HEK293 (cell line): ENCODE measurements at regions not wholly inside any gene's neighbourhood (a gene's known extent, or its start where the extent isn't known, plus 50 kb on each side); places are given as distances from the start of the nearest gene placed in this dataset.

Source experiments
- BCL11A ChIP-seq: fragments of 450-650 bp; formaldehyde crosslinking; IDR thresholded peaks from 2 replicates; pipeline ENCODE4 v1.5.1; 2016; ENCODE audit warnings: low read depth, missing biosample characterization, missing genetic modification characterization
- CTCF ChIP-seq: fragments of 450-650 bp; formaldehyde crosslinking; IDR thresholded peaks from 2 replicates; pipeline ENCODE4 v1.5.1; 2016; ENCODE audit warnings: missing biosample characterization, missing genetic modification characterization
- HOXA7 ChIP-seq: sonication (generic); formaldehyde crosslinking; IDR thresholded peaks from 2 replicates; pipeline ENCODE4 v1.8.1; 2022; ENCODE audit warnings: missing genetic modification reagents, borderline replicate concordance
- ZBTB20 ChIP-seq: fragments of 450-650 bp; formaldehyde crosslinking; IDR thresholded peaks from 2 replicates; pipeline ENCODE4 v1.5.1; 2016; ENCODE audit warnings: missing biosample characterization, missing genetic modification characterization
- ZBTB8A ChIP-seq: fragments of 450-650 bp; formaldehyde crosslinking; IDR thresholded peaks from 2 replicates; pipeline ENCODE4 v1.5.1; 2016; ENCODE audit warnings: missing biosample characterization, missing genetic modification characterization
- ZNF24 ChIP-seq: fragments of 450-650 bp; formaldehyde crosslinking; IDR thresholded peaks from 2 replicates; pipeline ENCODE4 v1.5.1; 2016; ENCODE audit warnings: missing biosample characterization, missing genetic modification characterization
- ZNF560 ChIP-seq: fragments of 450-650 bp; formaldehyde crosslinking; IDR thresholded peaks from 2 replicates; pipeline ENCODE4 v1.5.1; 2017; ENCODE audit warnings: missing biosample characterization, missing genetic modification characterization, borderline replicate concordance
- ZNF645 ChIP-seq: fragments of 450-650 bp; formaldehyde crosslinking; IDR thresholded peaks from 2 replicates; pipeline ENCODE4; 2016; ENCODE audit warnings: missing biosample characterization, missing genetic modification characterization
- ZNF76 ChIP-seq: fragments of 450-650 bp; formaldehyde crosslinking; IDR thresholded peaks from 2 replicates; pipeline ENCODE4; 2016; ENCODE audit warnings: low read depth, missing biosample characterization, missing genetic modification characterization, borderline replicate concordance
- ZNF776 ChIP-seq: fragments of 450-650 bp; formaldehyde crosslinking; IDR thresholded peaks from 2 replicates; pipeline ENCODE4 v1.5.0; 2017; ENCODE audit warnings: missing biosample characterization, missing genetic modification characterization, borderline replicate concordance
- ZNF777 ChIP-seq: fragments of 450-650 bp; formaldehyde crosslinking; IDR thresholded peaks from 2 replicates; pipeline ENCODE4 v1.5.1; 2017; ENCODE audit warnings: missing biosample characterization, missing genetic modification characterization, borderline replicate concordance
- ZSCAN18 ChIP-seq: fragments of 450-650 bp; formaldehyde crosslinking; IDR thresholded peaks from 2 replicates; pipeline ENCODE4 v1.5.1; 2016; ENCODE audit warnings: missing biosample characterization, missing genetic modification characterization
- TF ChIP-seq, protein P1 (sequence below): fragments of 450-650 bp; formaldehyde crosslinking; IDR thresholded peaks from 2 replicates; pipeline ENCODE4 v1.5.1; 2016; ENCODE audit warnings: missing biosample characterization, missing genetic modification characterization
- TF ChIP-seq, protein P2 (sequence below): fragments of 450-650 bp; formaldehyde crosslinking; IDR thresholded peaks from 2 replicates; pipeline ENCODE4 v1.5.1; 2016; ENCODE audit warnings: missing biosample characterization, missing genetic modification characterization

- TF ChIP-seq CTCF (tag by site-specific recombination) (no peak), ZBTB20 (tag by site-specific recombination) (no peak), BCL11A (tag by site-specific recombination) (no peak), ZNF776 (tag by site-specific recombination) (no peak), ZBTB8A (no peak), ZNF560 (tag by site-specific recombination) (no peak), ZNF645 (tag by site-specific recombination) (no peak), HOXA7 (CRISPR knock-in tag) (no peak), ZNF24 (no peak), ZNF777 (no peak), ZNF76 (tag by site-specific recombination) (no peak), ZSCAN18 (tag by site-specific recombination) (no peak)
- TF ChIP-seq, protein P1, sequence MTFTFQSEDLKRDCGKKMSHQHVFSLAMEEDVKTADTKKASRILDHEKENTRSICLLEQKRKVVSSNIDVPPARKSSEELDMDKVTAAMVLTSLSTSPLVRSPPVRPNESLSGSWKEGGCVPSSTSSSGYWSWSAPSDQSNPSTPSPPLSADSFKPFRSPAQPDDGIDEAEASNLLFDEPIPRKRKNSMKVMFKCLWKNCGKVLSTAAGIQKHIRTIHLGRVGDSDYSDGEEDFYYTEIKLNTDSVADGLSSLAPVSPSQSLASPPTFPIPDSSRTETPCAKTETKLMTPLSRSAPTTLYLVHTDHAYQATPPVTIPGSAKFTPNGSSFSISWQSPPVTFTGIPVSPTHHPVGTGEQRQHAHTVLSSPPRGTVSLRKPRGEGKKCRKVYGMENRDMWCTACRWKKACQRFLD (tag by site-specific recombination) = no peak
- TF ChIP-seq, protein P2, sequence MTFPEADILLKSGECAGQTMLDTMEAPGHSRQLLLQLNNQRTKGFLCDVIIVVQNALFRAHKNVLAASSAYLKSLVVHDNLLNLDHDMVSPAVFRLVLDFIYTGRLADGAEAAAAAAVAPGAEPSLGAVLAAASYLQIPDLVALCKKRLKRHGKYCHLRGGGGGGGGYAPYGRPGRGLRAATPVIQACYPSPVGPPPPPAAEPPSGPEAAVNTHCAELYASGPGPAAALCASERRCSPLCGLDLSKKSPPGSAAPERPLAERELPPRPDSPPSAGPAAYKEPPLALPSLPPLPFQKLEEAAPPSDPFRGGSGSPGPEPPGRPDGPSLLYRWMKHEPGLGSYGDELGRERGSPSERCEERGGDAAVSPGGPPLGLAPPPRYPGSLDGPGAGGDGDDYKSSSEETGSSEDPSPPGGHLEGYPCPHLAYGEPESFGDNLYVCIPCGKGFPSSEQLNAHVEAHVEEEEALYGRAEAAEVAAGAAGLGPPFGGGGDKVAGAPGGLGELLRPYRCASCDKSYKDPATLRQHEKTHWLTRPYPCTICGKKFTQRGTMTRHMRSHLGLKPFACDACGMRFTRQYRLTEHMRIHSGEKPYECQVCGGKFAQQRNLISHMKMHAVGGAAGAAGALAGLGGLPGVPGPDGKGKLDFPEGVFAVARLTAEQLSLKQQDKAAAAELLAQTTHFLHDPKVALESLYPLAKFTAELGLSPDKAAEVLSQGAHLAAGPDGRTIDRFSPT = no peak
These were observed 81.5 kb downstream of the DIPK2A start for GRCh38 chr3:144053121-144053520.
